PFSK-1 (cell line): ENCODE measurements at regions not wholly inside any gene's neighbourhood (a gene's known extent, or its start where the extent isn't known, plus 50 kb on each side); places are given as distances from the start of the nearest gene placed in this dataset.

ENCODE experiments used
- FOXP2 ChIP-seq: optimal IDR thresholded peaks from 2 replicates; pipeline ENCODE3; 2011; ENCODE audit warnings: borderline replicate concordance, control low read depth, inconsistent platforms; ENCODE audit not compliant: insufficient read depth; ENCODE audit errors: extremely low read length, extremely low read depth
- POLR2AphosphoS5 ChIP-seq: IDR thresholded peaks from 2 replicates; pipeline ENCODE4 v1.6.1; 2012; ENCODE audit warnings: low read depth, mild to moderate bottlenecking, control low read depth, low read length, moderate library complexity
- SIN3A ChIP-seq: IDR thresholded peaks from 2 replicates; pipeline ENCODE4 v1.6.1; 2012; ENCODE audit warnings: mild to moderate bottlenecking, low read length, moderate library complexity, borderline replicate concordance; ENCODE audit not compliant: insufficient read depth
- TAF1 ChIP-seq: IDR thresholded peaks from 2 replicates; pipeline ENCODE4 v1.6.1; 2012; ENCODE audit warnings: low read length, control low read depth, borderline replicate concordance; ENCODE audit not compliant: insufficient read depth
- TF ChIP-seq, protein P1 (sequence below), 2 experiments: IDR thresholded peaks; 2 replicates each; pipeline versions ENCODE4 v1.6.1 to v1.8.0; 2011 to 2012; ENCODE audit warnings: low read depth in 2 of 2, low read length in 2 of 2, control low read depth in 1 of 2, inconsistent platforms in 1 of 2, mild to moderate bottlenecking in 1 of 2, moderate library complexity in 1 of 2; ENCODE audit not compliant: insufficient read depth in 1 of 2

DNA sequence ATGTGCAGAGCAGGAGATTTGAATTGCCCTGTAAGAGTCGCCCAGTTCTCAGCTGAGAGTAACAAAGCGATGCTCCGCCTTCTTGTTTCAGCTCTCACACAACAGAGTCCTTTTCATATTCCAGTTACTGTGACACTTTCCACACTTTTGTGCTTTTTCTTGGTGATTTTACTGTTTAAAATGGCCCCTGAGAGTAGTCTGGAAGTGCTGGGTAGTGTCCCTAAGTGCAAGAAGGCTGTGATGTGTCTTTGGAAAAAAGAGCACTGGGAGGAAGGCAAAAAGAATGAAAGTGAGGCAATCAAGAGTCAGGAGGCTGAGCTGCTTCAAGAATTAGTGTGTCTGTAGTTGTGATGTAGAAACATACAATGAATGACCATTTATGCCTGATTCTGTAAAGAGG, 201.2 kb upstream of the SEMA3E start:
- TF ChIP-seq, protein P1, sequence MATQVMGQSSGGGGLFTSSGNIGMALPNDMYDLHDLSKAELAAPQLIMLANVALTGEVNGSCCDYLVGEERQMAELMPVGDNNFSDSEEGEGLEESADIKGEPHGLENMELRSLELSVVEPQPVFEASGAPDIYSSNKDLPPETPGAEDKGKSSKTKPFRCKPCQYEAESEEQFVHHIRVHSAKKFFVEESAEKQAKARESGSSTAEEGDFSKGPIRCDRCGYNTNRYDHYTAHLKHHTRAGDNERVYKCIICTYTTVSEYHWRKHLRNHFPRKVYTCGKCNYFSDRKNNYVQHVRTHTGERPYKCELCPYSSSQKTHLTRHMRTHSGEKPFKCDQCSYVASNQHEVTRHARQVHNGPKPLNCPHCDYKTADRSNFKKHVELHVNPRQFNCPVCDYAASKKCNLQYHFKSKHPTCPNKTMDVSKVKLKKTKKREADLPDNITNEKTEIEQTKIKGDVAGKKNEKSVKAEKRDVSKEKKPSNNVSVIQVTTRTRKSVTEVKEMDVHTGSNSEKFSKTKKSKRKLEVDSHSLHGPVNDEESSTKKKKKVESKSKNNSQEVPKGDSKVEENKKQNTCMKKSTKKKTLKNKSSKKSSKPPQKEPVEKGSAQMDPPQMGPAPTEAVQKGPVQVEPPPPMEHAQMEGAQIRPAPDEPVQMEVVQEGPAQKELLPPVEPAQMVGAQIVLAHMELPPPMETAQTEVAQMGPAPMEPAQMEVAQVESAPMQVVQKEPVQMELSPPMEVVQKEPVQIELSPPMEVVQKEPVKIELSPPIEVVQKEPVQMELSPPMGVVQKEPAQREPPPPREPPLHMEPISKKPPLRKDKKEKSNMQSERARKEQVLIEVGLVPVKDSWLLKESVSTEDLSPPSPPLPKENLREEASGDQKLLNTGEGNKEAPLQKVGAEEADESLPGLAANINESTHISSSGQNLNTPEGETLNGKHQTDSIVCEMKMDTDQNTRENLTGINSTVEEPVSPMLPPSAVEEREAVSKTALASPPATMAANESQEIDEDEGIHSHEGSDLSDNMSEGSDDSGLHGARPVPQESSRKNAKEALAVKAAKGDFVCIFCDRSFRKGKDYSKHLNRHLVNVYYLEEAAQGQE (IDR thresholded peaks at IDR 0.05; ENCODE audit: insufficient read depth in 1 of 2, low read depth in 2 of 2, low read length in 2 of 2), result no peak
- TF ChIP-seq TAF1, result no peak
- no peak for TF ChIP-seq POLR2AphosphoS5
- no peak for TF ChIP-seq FOXP2
- no peak for TF ChIP-seq SIN3A
